Spleen (tissue), 11 donors: ENCODE measurements at regions not wholly inside any gene's neighbourhood (a gene's known extent, or its start where the extent isn't known, plus 50 kb on each side); places are given as distances from the start of the nearest gene placed in this dataset.
"Not testable (repeated sequence)": the region's sequence is repeated elsewhere in the genome, so short reads cannot be mapped to it uniquely, and the experiment has no call there.

ENCODE experiments used
- DNase-seq: peaks from one replicate; pipeline ENCODE4 v3.0.0-alpha.2; 2020
- H3K27ac ChIP-seq, 8 donors: fragments of 200-600 bp; sonication (generic) in 7 of 8; 1 replicate in 4 of 8; 2 replicates in 4 of 8; pipeline versions ENCODE4 v1.5.0 to v1.8.0; 2016 to 2021; ENCODE audit warnings: inconsistent platforms in 4 of 8, mild to moderate bottlenecking in 4 of 8, moderate library complexity in 1 of 8
- H3K27me3 ChIP-seq, 7 donors: fragments of 200-600 bp; sonication (generic) in 6 of 7; replicated peaks in 1 of 7; 1 replicate in 4 of 7; 2 replicates in 3 of 7; pipeline versions ENCODE4 v1.5.0 to v1.8.0; 2016 to 2021; ENCODE audit warnings: inconsistent platforms in 3 of 7, mild to moderate bottlenecking in 1 of 7
- H3K36me3 ChIP-seq, 6 donors: fragments of 200-600 bp; sonication (generic) in 5 of 6; 1 replicate in 4 of 6; 2 replicates in 2 of 6; pipeline versions ENCODE4 v1.5.0 to v1.8.0; 2016 to 2021; ENCODE audit warnings: inconsistent platforms in 2 of 6
- H3K4me1 ChIP-seq, 6 donors: fragments of 200-600 bp; sonication (generic) in 5 of 6; 1 replicate in 3 of 6; 2 replicates in 3 of 6; pipeline versions ENCODE4 v1.5.0 to v1.8.0; 2016 to 2021; ENCODE audit warnings: inconsistent platforms in 3 of 6
- H3K4me3 ChIP-seq, 8 donors: fragments of 200-600 bp; sonication (generic) in 7 of 8; 1 replicate in 4 of 8; 2 replicates in 4 of 8; pipeline versions ENCODE4 v1.5.0 to v1.8.0; 2016 to 2021; ENCODE audit warnings: inconsistent platforms in 4 of 8, mild to moderate bottlenecking in 4 of 8, moderate library complexity in 2 of 8
- H3K9me3 ChIP-seq, 8 donors: fragments of 200-600 bp; sonication (generic) in 7 of 8; 1 replicate in 4 of 8; 2 replicates in 4 of 8; pipeline versions ENCODE4 v1.5.0 to v1.8.0; 2016 to 2021; ENCODE audit warnings: inconsistent platforms in 4 of 8
- WGBS, 5 donors: extraction: QIAGEN DNeasy Blood & Tissue Kit in 3 of 5; methylation state at CpG; one replicate each; pipeline versions ENCODE4 v1.1.5 to v1.1.7; 2013 to 2018; 5-methylcytosine and 5-hydroxymethylcytosine counted together
- intact Hi-C: fragments of 100-400 bp; cut with DNase I; formaldehyde crosslinking; loops from one replicate; pipeline ENCODE4 v1.15.0; 2023; ENCODE audit warnings: low total_unique reads
- donor health status: healthy with polysubstance abuse.
- donor health status: DM: no; HTN: no; CAD: no; lungs with moderate emphysema.
- donor health status: DM: no; HTN: no; CAD: no.
- donor health status: Bipolar disorder and iron deficiency.
- donor health status: healthy.
- donor health status: DM: no; HTN: no; CAD: no.
- donor health status: DM: yes; HTN: yes; CAD: no.

GRCh38 chr16:21539107-21539618 lies 60.2 kb upstream of the METTL9 start:
- intact Hi-C loops, H3K4me3 ChIP-seq, DNase-seq, H3K9me3 ChIP-seq, H3K27me3 ChIP-seq, H3K27ac ChIP-seq, H3K36me3 ChIP-seq: not testable (repeated sequence)
- WGBS, 5 donors: 78 to 89% (median 81%) methylated on average over 9 of the region's 9 CpGs
- peaks cover 5 to 26% (median 16%) of the 10 kb centered on the region in 6 donors for H3K4me1 ChIP-seq

- H3K27me3 ChIP-seq, H3K36me3 ChIP-seq, DNase-seq, intact Hi-C loops, H3K9me3 ChIP-seq: not testable (repeated sequence)
- 36 to 54% (median 40%) methylated on average over 19 to 21 of the region's 21 CpGs for WGBS, 5 donors
- peaks cover 5 to 26% (median 16%) of the 10 kb centered on the region in 6 donors for H3K4me1 ChIP-seq
- peak overlapping the region in 3 of 8 donors; percentile 7 to 50 (median 26) for H3K27ac ChIP-seq
- peak overlapping the region in 1 of 8 donors; percentile 29 for H3K4me3 ChIP-seq
Observed at GRCh38 chr16:21540770-21541433, 58.5 kb upstream of the METTL9 start.

GRCh38 chr16:21541611-21542051 lies 57.7 kb upstream of the METTL9 start:
- H3K4me1 ChIP-seq: peaks cover 5 to 26% (median 16%) of the 10 kb centered on the region in 6 donors
- H3K27me3 ChIP-seq, H3K36me3 ChIP-seq, H3K4me3 ChIP-seq, H3K9me3 ChIP-seq, intact Hi-C loops: not testable (repeated sequence)
- 0 to 35% (median 14%) methylated on average over 4 to 9 of the region's 10 CpGs for WGBS, 5 donors
- H3K27ac ChIP-seq: peak overlapping the region in 3 of 8 donors; percentile 7 to 50 (median 26)
- peak; percentile 83 for DNase-seq

- 35 to 78% (median 51%) methylated on average over 8 to 12 of the region's 15 CpGs for WGBS, 5 donors
- H3K27ac ChIP-seq, H3K36me3 ChIP-seq, H3K4me3 ChIP-seq, intact Hi-C loops, H3K27me3 ChIP-seq, H3K9me3 ChIP-seq, DNase-seq: not testable (repeated sequence)
- H3K4me1 ChIP-seq: peaks cover 5 to 26% (median 16%) of the 10 kb centered on the region in 6 donors
Observed at GRCh38 chr16:21542075-21542474, 57.3 kb upstream of the METTL9 start.

DNA sequence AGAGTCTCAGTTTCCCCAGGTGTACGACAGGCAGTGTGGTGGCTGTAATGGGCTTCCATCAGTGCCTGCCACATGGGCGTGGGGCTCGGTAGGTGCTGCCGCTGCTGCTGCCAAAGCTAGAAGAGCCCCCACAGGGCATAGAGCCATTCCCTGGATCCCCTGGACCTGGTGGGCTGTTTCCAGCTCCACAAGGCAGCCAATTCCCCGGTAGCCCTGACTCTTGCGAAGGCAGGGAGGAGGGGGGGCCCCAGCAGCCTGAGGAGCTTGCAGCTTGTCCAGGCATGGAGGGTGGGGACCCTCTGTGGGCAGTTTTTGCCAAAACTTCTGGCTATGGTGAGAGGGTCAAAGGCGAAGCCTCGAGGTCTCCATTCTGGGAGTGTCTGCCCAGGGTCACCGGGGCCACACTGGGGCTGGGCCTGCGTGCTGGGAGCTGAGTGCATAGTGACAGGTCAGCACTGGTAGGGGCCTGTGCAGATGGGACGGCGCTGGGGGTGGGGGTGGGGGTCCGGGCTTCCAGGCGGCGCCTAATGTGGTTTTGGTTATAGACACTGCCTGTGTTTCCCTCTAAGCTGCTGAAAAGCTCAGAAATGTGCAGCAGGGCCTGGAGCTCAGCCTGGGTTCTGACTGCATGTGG lies 56.8 kb upstream of the METTL9 start:
- H3K27me3 ChIP-seq, H3K9me3 ChIP-seq, H3K27ac ChIP-seq, intact Hi-C loops, H3K36me3 ChIP-seq, H3K4me3 ChIP-seq: not testable (repeated sequence)
- peak; percentile 78 for DNase-seq
- 45 to 77% (median 60%) methylated on average over 8 to 9 of the region's 15 CpGs; no CpG with 5 or more reads in 2 of the 5 donors for WGBS, 5 donors
- H3K4me1 ChIP-seq: peaks cover 5 to 26% (median 16%) of the 10 kb centered on the region in 6 donors

- H3K9me3 ChIP-seq, H3K27ac ChIP-seq, H3K27me3 ChIP-seq, H3K4me3 ChIP-seq, intact Hi-C loops, H3K36me3 ChIP-seq: not testable (repeated sequence)
- peak; percentile 73 for DNase-seq
- WGBS, 5 donors: 71 to 86% (median 78%) methylated on average over 5 to 11 of the region's 12 CpGs
- peaks cover 5 to 26% (median 16%) of the 10 kb centered on the region in 6 donors for H3K4me1 ChIP-seq
Observed at GRCh38 chr16:21543151-21543836, 56.1 kb upstream of the METTL9 start.

DNA sequence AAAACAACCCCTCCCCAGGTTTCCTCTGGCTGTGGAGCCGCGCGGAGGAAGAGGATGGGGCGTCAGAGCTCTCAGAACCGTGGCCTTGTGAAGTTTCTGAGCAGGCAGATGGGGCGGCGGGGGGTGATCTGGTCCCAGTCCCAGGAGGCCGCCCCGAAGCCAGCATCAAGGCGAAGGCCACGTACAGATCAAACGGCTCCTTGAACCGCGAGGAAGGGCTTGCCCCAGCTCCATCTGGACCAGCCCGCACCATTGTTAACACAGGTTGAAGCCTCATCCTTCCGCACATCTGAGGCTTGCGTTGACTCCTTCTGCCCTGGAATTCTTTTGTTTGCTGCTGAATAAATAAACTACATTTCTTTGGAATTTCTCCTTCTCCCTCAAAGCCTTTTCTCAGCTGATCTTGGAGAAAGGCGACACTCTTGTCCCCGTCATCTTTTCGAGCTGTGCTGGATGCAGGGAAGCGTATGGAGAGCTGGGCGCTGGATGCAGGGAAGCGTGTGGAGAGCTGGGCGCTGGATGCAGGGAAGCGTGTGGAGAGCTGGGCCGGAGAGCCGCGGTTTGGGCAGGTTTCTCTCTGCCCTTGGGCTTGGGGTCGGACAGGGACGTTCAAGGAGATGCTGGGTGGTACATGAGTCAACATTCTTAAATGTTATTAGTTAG lies 53.6 kb upstream of the METTL9 start:
- H3K27me3 ChIP-seq, H3K36me3 ChIP-seq, H3K27ac ChIP-seq, H3K4me3 ChIP-seq, intact Hi-C loops, H3K9me3 ChIP-seq: not testable (repeated sequence)
- peaks cover 3 to 17% (median 12%) of the 10 kb centered on the region in 6 donors for H3K4me1 ChIP-seq
- peak; percentile 70 for DNase-seq
- WGBS, 5 donors: 85 to 90% (median 87%) methylated on average over 28 to 30 of the region's 30 CpGs

DNA sequence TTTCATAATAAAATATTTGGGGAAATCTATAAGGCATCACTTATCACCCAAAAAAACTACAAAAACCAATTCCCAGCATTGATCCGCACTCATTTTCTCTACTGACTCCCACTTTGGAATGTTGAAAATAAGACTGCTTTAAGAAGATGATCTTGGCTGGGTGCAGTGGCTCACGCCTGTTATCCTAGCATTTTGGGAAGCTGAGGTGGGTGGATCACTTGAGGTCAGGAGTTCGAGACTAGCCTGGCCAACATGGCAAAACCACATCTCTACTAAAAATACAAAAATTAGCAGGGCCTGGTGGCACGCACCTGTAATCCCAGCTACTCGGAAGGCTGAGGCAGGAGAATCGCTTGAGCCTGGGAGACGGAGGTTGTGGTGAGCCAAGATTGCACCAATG lies 50.0 kb upstream of the METTL9 start:
- intact Hi-C loops, H3K27ac ChIP-seq, H3K9me3 ChIP-seq, H3K36me3 ChIP-seq, H3K27me3 ChIP-seq, H3K4me3 ChIP-seq: not testable (repeated sequence)
- peaks cover under 1 to 17% (median 2%) of the 10 kb centered on the region in 6 donors for H3K4me1 ChIP-seq
- WGBS, 5 donors: 82 to 94% (median 91%) methylated on average over 4 to 7 of the region's 7 CpGs
- peak; percentile 58 for DNase-seq
